ENCODE measurements at regions not wholly inside any gene's neighbourhood (a gene's known extent, or its start where the extent isn't known, plus 50 kb on each side); places are given as distances from the start of the nearest gene placed in this dataset.

GRCh38 chr1:219726480-219727272, 113.8 kb upstream of the ZC3H11B start:
- H3K4me1 ChIP-seq (ENCODE audit: control insufficient read depth in 1 of 2, insufficient read depth in 2 of 2, low read length in 2 of 2) = peaks cover 0 to 1% of the 10 kb centered on the region in 2 experiments; a peak in 1 of 4 replicates
- no peak for DNase-seq (ENCODE audit: low read depth, low spot score)
- RAD21 ChIA-PET (ENCODE audit: low non-redundant PET in 1 of 2, low total read pairs in 2 of 2, uncharacterized antibody in 2 of 2, unreplicated experiment in 2 of 2) = no interaction called here
- no TSS peak for BruUV-seq (replicated peaks)
- POLR2A ChIA-PET = no interaction called here
- H3K4me2 ChIP-seq (ENCODE audit: low read length) = no peak overlapping the region
- ATAC-seq = no peak
- H3K9ac ChIP-seq (ENCODE audit: low read length) = no peak overlapping the region
- CTCF ChIA-PET = no interaction called here
- H3K79me2 ChIP-seq (ENCODE audit: insufficient read depth, low read length) = no peaks in the 10 kb centered on the region
- no peaks in the 10 kb centered on the region for H3K9me2 ChIP-seq (ENCODE audit: insufficient read depth)
- no peaks in the 10 kb centered on the region for H3K27me3 ChIP-seq (ENCODE audit: insufficient read depth, low read length)
- H3K27ac ChIP-seq (ENCODE audit: low read depth, low read length) = no peak overlapping the region
- intact Hi-C loops (cut with micrococcal nuclease) = no loop called here
- H3K36me3 ChIP-seq (ENCODE audit: control insufficient read depth in 1 of 2, insufficient read depth in 2 of 2, low read length in 2 of 2) = no peaks in the 10 kb centered on the region
- no peak for TF ChIP-seq MAX (IDR thresholded peaks at IDR 0.05)
- no peak for TF ChIP-seq POLR2A (IDR thresholded peaks at IDR 0.05; ENCODE audit: borderline replicate concordance, extremely low read depth, insufficient read depth, insufficient read length)
- no peak for TF ChIP-seq CEBPB (IDR thresholded peaks at IDR 0.05; ENCODE audit: low read depth)
- no peak for TF ChIP-seq CBX3 (IDR thresholded peaks at IDR 0.05; ENCODE audit: low read depth)
- no peak for TF ChIP-seq ZNF274 (IDR thresholded peaks at IDR 0.05; ENCODE audit: low read depth, low read length)
- no peak for TF ChIP-seq EGR1 (IDR thresholded peaks at IDR 0.05; ENCODE audit: low read depth)
- no peak for TF ChIP-seq ZBTB33 (IDR thresholded peaks at IDR 0.05; ENCODE audit: extremely low read depth, insufficient replicate concordance, low read length)
- no peak for TF ChIP-seq YY1 (IDR thresholded peaks at IDR 0.05; ENCODE audit: extremely low read depth, insufficient replicate concordance, low read depth, low read length)
- no peak for TF ChIP-seq RAD21 (IDR thresholded peaks at IDR 0.05; ENCODE audit: low read depth)
- H4K20me1 ChIP-seq (ENCODE audit: insufficient read depth) = no peaks in the 10 kb centered on the region
- H3K9me3 ChIP-seq (ENCODE audit: control insufficient read depth in 1 of 2, insufficient read depth in 1 of 2, low read depth in 1 of 2, low read length in 2 of 2) = peaks cover 0 to 4% of the 10 kb centered on the region in 2 experiments; a peak in 1 of 4 replicates
- H2AFZ ChIP-seq (ENCODE audit: low read depth, low read length, poor library complexity, severe bottlenecking) = no peak overlapping the region
- no peak overlapping the region for H3K4me3 ChIP-seq (replicated peaks in 1 of 2; ENCODE audit: low read depth in 1 of 2, low read length in 2 of 2)

All from HCT116 (cell line).